HepG2 (cell line): ENCODE measurements at regions not wholly inside any gene's neighbourhood (a gene's known extent, or its start where the extent isn't known, plus 50 kb on each side); places are given as distances from the start of the nearest gene placed in this dataset.
A peak's percentile ranks its signal among the peaks of the same experiment; 100 is the strongest.

Experiments used
- BHLHE40 ChIP-seq: IDR thresholded peaks from 2 replicates; pipeline ENCODE4 v1.6.1; 2011; ENCODE audit warnings: low read length, improper control_type of control experiment
- ETV5 ChIP-seq: IDR thresholded peaks from 2 replicates; pipeline ENCODE4 v1.6.1; 2018; ENCODE audit warnings: missing biosample characterization, missing genetic modification reagents, inconsistent platforms, borderline replicate concordance
- MXD3 ChIP-seq: IDR thresholded peaks from 2 replicates; pipeline ENCODE4 v1.6.1; 2016; ENCODE audit warnings: mild to moderate bottlenecking, missing biosample characterization, missing genetic modification reagents
- NFAT5 ChIP-seq: sonication (generic); formaldehyde crosslinking; IDR thresholded peaks from 2 replicates; pipeline ENCODE4 v1.4.0; 2020; ENCODE audit warnings: missing genetic modification reagents
- REST ChIP-seq, 2 experiments: IDR thresholded peaks; 2 replicates each; pipeline ENCODE4 v1.6.1; 2011 to 2012; ENCODE audit warnings: low read length in 2 of 2, borderline replicate concordance in 1 of 2, low read depth in 1 of 2, mild to moderate bottlenecking in 1 of 2, moderate library complexity in 1 of 2
- ZBTB7A ChIP-seq: sonication (generic); formaldehyde crosslinking; IDR thresholded peaks from 2 replicates; pipeline ENCODE4 v1.8.0; 2022; ENCODE audit warnings: mild to moderate bottlenecking, missing genetic modification reagents
- TF ChIP-seq, protein P1 (sequence below): sonication (generic); formaldehyde crosslinking; IDR thresholded peaks from 2 replicates; pipeline ENCODE4 v1.4.0; 2020; ENCODE audit warnings: missing genetic modification reagents
- TF ChIP-seq, protein P2 (sequence below): sonication (generic); IDR thresholded peaks from 2 replicates; pipeline ENCODE4 v1.6.1; 2016; ENCODE audit warnings: low read depth, borderline replicate concordance
- TF ChIP-seq, protein P3 (sequence below): sonication (generic); formaldehyde crosslinking; IDR thresholded peaks from 2 replicates; pipeline ENCODE4 v1.9.0; 2021; ENCODE audit warnings: mild to moderate bottlenecking, missing genetic modification reagents

- no peak for TF ChIP-seq REST (IDR thresholded peaks at IDR 0.05; ENCODE audit: borderline replicate concordance in 1 of 2, low read depth in 1 of 2, low read length in 2 of 2)
- peak; percentile 61; the same call in 1 of the 2 replicates for TF ChIP-seq ETV5 (CRISPR knock-in tag)
- TF ChIP-seq BHLHE40: no peak
- peak; percentile 44; the same call in 1 of the 2 replicates for TF ChIP-seq ZBTB7A (CRISPR knock-in tag)
- TF ChIP-seq, protein P1, sequence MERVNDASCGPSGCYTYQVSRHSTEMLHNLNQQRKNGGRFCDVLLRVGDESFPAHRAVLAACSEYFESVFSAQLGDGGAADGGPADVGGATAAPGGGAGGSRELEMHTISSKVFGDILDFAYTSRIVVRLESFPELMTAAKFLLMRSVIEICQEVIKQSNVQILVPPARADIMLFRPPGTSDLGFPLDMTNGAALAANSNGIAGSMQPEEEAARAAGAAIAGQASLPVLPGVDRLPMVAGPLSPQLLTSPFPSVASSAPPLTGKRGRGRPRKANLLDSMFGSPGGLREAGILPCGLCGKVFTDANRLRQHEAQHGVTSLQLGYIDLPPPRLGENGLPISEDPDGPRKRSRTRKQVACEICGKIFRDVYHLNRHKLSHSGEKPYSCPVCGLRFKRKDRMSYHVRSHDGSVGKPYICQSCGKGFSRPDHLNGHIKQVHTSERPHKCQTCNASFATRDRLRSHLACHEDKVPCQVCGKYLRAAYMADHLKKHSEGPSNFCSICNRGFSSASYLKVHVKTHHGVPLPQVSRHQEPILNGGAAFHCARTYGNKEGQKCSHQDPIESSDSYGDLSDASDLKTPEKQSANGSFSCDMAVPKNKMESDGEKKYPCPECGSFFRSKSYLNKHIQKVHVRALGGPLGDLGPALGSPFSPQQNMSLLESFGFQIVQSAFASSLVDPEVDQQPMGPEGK (CRISPR knock-in tag): peak; percentile 63; the same call in 1 of the 2 replicates
- no peak for TF ChIP-seq NFAT5
- TF ChIP-seq, protein P2, sequence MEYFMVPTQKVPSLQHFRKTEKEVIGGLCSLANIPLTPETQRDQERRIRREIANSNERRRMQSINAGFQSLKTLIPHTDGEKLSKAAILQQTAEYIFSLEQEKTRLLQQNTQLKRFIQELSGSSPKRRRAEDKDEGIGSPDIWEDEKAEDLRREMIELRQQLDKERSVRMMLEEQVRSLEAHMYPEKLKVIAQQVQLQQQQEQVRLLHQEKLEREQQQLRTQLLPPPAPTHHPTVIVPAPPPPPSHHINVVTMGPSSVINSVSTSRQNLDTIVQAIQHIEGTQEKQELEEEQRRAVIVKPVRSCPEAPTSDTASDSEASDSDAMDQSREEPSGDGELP: no peak
- 0 out of 2 replicates have a peak, but pooled peaks have one; percentile 20 for TF ChIP-seq MXD3 (CRISPR knock-in tag)
- TF ChIP-seq, protein P3, sequence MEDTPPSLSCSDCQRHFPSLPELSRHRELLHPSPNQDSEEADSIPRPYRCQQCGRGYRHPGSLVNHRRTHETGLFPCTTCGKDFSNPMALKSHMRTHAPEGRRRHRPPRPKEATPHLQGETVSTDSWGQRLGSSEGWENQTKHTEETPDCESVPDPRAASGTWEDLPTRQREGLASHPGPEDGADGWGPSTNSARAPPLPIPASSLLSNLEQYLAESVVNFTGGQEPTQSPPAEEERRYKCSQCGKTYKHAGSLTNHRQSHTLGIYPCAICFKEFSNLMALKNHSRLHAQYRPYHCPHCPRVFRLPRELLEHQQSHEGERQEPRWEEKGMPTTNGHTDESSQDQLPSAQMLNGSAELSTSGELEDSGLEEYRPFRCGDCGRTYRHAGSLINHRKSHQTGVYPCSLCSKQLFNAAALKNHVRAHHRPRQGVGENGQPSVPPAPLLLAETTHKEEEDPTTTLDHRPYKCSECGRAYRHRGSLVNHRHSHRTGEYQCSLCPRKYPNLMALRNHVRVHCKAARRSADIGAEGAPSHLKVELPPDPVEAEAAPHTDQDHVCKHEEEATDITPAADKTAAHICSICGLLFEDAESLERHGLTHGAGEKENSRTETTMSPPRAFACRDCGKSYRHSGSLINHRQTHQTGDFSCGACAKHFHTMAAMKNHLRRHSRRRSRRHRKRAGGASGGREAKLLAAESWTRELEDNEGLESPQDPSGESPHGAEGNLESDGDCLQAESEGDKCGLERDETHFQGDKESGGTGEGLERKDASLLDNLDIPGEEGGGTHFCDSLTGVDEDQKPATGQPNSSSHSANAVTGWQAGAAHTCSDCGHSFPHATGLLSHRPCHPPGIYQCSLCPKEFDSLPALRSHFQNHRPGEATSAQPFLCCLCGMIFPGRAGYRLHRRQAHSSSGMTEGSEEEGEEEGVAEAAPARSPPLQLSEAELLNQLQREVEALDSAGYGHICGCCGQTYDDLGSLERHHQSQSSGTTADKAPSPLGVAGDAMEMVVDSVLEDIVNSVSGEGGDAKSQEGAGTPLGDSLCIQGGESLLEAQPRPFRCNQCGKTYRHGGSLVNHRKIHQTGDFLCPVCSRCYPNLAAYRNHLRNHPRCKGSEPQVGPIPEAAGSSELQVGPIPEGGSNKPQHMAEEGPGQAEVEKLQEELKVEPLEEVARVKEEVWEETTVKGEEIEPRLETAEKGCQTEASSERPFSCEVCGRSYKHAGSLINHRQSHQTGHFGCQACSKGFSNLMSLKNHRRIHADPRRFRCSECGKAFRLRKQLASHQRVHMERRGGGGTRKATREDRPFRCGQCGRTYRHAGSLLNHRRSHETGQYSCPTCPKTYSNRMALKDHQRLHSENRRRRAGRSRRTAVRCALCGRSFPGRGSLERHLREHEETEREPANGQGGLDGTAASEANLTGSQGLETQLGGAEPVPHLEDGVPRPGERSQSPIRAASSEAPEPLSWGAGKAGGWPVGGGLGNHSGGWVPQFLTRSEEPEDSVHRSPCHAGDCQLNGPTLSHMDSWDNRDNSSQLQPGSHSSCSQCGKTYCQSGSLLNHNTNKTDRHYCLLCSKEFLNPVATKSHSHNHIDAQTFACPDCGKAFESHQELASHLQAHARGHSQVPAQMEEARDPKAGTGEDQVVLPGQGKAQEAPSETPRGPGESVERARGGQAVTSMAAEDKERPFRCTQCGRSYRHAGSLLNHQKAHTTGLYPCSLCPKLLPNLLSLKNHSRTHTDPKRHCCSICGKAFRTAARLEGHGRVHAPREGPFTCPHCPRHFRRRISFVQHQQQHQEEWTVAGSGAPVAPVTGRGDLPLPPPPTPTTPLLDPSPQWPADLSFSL: no peak
Observed at GRCh38 chr21:43297391-43297981, 128.7 kb downstream of the CRYAA start (continued).
